Transverse colon (tissue), 4 donors: ENCODE measurements at regions not wholly inside any gene's neighbourhood (a gene's known extent, or its start where the extent isn't known, plus 50 kb on each side); places are given as distances from the start of the nearest gene placed in this dataset.

Experiments used
- DNase-seq: peaks from one replicate; pipeline ENCODE4 v3.0.0-alpha.2; 2019
- H3K27ac ChIP-seq, 4 donors: fragments of 200-600 bp; sonication (generic); 2 replicates each; pipeline ENCODE4 v1.5.1; 2016 to 2018; ENCODE audit warnings: inconsistent platforms in 4 of 4
- H3K27me3 ChIP-seq: fragments of 200-600 bp; sonication (generic); 2 replicates; pipeline ENCODE4 v1.5.1; 2017; ENCODE audit warnings: inconsistent platforms
- H3K36me3 ChIP-seq, 4 donors: fragments of 200-600 bp; sonication (generic); 2 replicates each; pipeline ENCODE4 v1.5.1; 2017 to 2019; ENCODE audit warnings: inconsistent platforms in 4 of 4
- H3K4me1 ChIP-seq, 4 donors: fragments of 200-600 bp; sonication (generic); 2 replicates each; pipeline ENCODE4 v1.5.1; 2017 to 2020; ENCODE audit warnings: inconsistent platforms in 4 of 4
- H3K4me3 ChIP-seq, 4 donors: fragments of 200-600 bp; sonication (generic); 1 replicate in 1 of 4; 2 replicates in 3 of 4; pipeline versions ENCODE4 v1.5.1 to v1.6.1; 2017 to 2019; ENCODE audit warnings: inconsistent platforms in 4 of 4
- H3K9me3 ChIP-seq, 2 donors: fragments of 200-600 bp; sonication (generic); 2 replicates each; pipeline ENCODE4 v1.5.1; 2017 to 2019; ENCODE audit warnings: inconsistent platforms in 2 of 2
- EP300 ChIP-seq: sonication (generic); formaldehyde crosslinking; IDR thresholded peaks from one replicate; pipeline ENCODE4 v1.6.1; 2017; ENCODE audit warnings: antibody characterized with exemption, low read depth
- POLR2A ChIP-seq: fragments of 450-650 bp; IDR thresholded peaks from one replicate; pipeline ENCODE4 v1.6.1; 2016; ENCODE audit warnings: antibody characterized with exemption, mild to moderate bottlenecking, moderate library complexity
- POLR2AphosphoS5 ChIP-seq, 3 donors: sonication (generic); formaldehyde crosslinking; IDR thresholded peaks; one replicate each; pipeline ENCODE4 v1.6.1; 2016; ENCODE audit warnings: antibody characterized with exemption in 3 of 3
- WGBS, 2 donors: methylation state at CpG; one replicate each; pipeline ENCODE4 v1.1.5; 2018; ENCODE audit warnings: low coverage in 1 of 2; 5-methylcytosine and 5-hydroxymethylcytosine counted together
- in situ Hi-C, 4 donors: fragments of 200-750 bp; cut with MboI; loops; one replicate each; pipeline versions ENCODE4 v1.15.0 to v1.15.1; 2017; ENCODE audit warnings: low sequenced_read_pairs in 3 of 4, low pct_ligation_motif_present in 1 of 4, low pct_unique_long_range_greater_than_20kb in 1 of 4
- intact Hi-C: fragments of 100-400 bp; cut with DNase I; formaldehyde crosslinking; loops from one replicate; pipeline ENCODE4 v1.15.1; 2023; ENCODE audit warnings: low total_unique reads
- TF ChIP-seq, protein P1 (sequence below), 5 experiments: fragments of 200-600 bp in 3 of 5; fragments of 450-650 bp in 2 of 5; sonication (generic) in 3 of 5; IDR thresholded peaks; 1 replicate in 2 of 5; 2 replicates in 3 of 5; pipeline ENCODE4 v1.5.1; 2016 to 2017; ENCODE audit warnings: antibody characterized with exemption in 5 of 5, inconsistent platforms in 3 of 5, mild to moderate bottlenecking in 2 of 5, moderate library complexity in 1 of 5

DNA sequence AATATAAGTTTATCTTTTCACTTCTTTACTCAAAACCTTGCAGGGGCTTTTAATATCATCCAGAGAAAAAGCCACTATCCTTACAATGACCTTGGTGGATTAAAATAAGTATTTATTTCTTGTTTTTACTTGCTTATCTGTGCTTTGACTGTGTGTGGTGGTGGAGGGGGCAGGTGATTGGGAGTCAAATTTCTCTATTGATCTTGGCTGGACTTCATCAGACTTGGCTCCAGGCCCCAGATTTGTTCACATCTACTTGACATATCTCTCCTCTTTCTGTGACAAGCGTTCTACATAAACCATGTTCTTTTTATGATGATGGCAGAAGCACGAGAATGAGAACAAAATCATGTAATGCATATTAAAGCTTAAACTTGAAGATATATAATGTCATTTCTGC, 670.8 kb downstream of the PCDH17 start:
- 36 to 80% methylated on average over 2 of the region's 2 CpGs for WGBS, 2 donors
- in situ Hi-C loops (no loop called here), intact Hi-C loops (no loop called here)
- no peak for DNase-seq
- Histone ChIP-seq H3K27ac (no peak overlapping the region), H3K4me1 (no peaks in the 10 kb centered on the region), H3K27me3 (no peaks in the 10 kb centered on the region), H3K4me3 (no peak overlapping the region), H3K36me3 (no peaks in the 10 kb centered on the region), H3K9me3 (peaks cover 0 to 4% of the 10 kb centered on the region in 2 donors)
- TF ChIP-seq EP300 (no peak), POLR2AphosphoS5 (IDR thresholded peaks at IDR 0.05) (no peak), POLR2A (no peak)
- TF ChIP-seq, protein P1, sequence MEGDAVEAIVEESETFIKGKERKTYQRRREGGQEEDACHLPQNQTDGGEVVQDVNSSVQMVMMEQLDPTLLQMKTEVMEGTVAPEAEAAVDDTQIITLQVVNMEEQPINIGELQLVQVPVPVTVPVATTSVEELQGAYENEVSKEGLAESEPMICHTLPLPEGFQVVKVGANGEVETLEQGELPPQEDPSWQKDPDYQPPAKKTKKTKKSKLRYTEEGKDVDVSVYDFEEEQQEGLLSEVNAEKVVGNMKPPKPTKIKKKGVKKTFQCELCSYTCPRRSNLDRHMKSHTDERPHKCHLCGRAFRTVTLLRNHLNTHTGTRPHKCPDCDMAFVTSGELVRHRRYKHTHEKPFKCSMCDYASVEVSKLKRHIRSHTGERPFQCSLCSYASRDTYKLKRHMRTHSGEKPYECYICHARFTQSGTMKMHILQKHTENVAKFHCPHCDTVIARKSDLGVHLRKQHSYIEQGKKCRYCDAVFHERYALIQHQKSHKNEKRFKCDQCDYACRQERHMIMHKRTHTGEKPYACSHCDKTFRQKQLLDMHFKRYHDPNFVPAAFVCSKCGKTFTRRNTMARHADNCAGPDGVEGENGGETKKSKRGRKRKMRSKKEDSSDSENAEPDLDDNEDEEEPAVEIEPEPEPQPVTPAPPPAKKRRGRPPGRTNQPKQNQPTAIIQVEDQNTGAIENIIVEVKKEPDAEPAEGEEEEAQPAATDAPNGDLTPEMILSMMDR (IDR thresholded peaks at IDR 0.05) = no peak

DNA sequence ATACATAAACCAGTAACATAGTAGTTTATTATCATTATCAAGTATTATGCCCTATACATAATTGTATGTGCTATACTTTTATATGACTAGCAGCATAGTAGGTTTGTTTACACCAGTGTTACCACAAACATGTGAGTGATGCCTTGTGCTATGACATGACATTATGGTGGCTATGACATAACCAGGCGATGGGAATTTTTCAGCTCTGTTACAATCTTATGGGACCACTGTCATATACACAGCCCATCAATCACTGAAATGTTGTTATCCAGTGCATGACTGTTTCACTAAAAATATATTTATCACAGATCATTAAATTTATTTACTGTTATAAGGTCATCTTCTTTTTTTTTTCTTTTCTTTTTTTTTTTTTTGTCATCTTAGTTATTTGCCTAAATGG, 674.5 kb downstream of the PCDH17 start:
- no peaks in the 10 kb centered on the region for H3K27me3 ChIP-seq
- intact Hi-C loops = no loop called here
- H3K27ac ChIP-seq = no peak overlapping the region
- WGBS, 2 donors = 86 to 96% methylated on average over 1 of the region's 1 CpG
- TF ChIP-seq, protein P1 (IDR thresholded peaks at IDR 0.05) = no peak
- TF ChIP-seq POLR2A (no peak), POLR2AphosphoS5 (IDR thresholded peaks at IDR 0.05) (no peak), EP300 (no peak)
- H3K36me3 ChIP-seq = no peaks in the 10 kb centered on the region
- in situ Hi-C loops = no loop called here
- H3K4me3 ChIP-seq = no peak overlapping the region
- peaks cover 0 to 4% of the 10 kb centered on the region in 2 donors for H3K9me3 ChIP-seq
- H3K4me1 ChIP-seq = no peaks in the 10 kb centered on the region
- no peak for DNase-seq

DNA sequence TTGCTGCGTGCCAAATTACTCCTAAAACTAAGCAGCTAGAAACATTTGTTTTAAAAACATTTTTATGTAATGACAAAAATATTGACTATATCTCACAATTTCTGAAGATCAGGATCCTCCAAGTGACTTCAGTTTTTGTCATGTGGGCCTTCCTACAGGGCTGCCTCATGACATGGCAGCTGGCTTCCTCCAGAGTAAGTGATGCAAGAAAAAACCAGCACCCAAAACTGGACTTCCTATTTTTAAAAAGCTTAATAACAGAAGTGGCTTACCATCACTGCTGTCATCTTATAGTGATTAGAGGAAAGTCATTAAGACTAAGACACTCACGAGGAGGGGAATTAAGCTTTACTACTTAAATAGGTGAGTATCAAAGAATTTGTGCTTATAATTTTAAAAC, 681.7 kb downstream of the PCDH17 start:
- Histone ChIP-seq H3K27me3 (no peaks in the 10 kb centered on the region), H3K4me3 (no peak overlapping the region), H3K4me1 (no peaks in the 10 kb centered on the region), H3K36me3 (no peaks in the 10 kb centered on the region), H3K9me3 (no peaks in the 10 kb centered on the region), H3K27ac (no peak overlapping the region)
- DNase-seq = no peak
- TF ChIP-seq, protein P1 (IDR thresholded peaks at IDR 0.05) = no peak
- TF ChIP-seq POLR2A = no peak
- no peak for TF ChIP-seq POLR2AphosphoS5 (IDR thresholded peaks at IDR 0.05)
- TF ChIP-seq EP300 = no peak
- intact Hi-C loops (no loop called here), in situ Hi-C loops (no loop called here)
- 74 to 85% methylated on average over 2 of the region's 2 CpGs for WGBS, 2 donors

DNA sequence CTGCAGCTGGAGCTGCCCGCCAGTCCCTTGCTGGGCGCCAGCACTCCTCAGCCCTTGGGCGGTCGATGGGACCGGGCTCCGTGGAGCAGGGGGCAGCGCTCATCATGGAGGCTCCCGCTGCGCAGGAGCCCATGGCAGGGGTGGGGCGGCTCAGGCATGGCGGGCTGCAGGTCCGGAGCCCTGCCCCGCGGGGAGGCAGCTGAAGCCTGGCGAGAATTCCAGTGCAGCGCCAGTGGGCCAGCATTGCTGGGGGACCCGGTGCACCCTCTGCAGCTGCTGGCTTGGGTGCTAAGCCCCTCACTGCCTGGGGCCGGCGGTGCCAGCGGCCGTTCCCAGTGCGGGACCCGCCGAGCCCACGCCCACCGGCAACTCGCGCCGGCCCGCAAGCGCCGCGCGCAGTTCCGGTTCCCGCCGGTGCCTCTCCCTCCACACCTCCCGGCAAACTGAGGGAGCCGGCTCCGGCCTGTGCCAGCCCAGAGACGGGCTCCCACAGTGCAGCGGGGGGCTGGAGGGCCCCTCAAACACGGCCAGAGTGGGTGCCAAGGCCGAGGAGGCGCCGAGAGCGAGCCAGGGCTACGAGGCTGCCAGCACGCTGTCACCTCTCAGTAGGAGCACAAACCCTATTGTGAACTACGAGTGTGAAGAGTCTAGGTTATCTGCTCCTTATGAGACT, 687.1 kb downstream of the PCDH17 start:
- Histone ChIP-seq H3K4me3 (no peak overlapping the region), H3K36me3 (no peaks in the 10 kb centered on the region), H3K4me1 (no peaks in the 10 kb centered on the region), H3K9me3 (no peaks in the 10 kb centered on the region), H3K27me3 (no peaks in the 10 kb centered on the region), H3K27ac (no peak overlapping the region)
- no peak for TF ChIP-seq POLR2A
- TF ChIP-seq POLR2AphosphoS5 (IDR thresholded peaks at IDR 0.05) = no peak
- no peak for TF ChIP-seq EP300
- TF ChIP-seq, protein P1 (IDR thresholded peaks at IDR 0.05) = no peak
- intact Hi-C loops = no loop called here
- in situ Hi-C loops = no loop called here
- WGBS, 2 donors = 86 to 95% methylated on average over 1 to 46 of the region's 50 CpGs
- no peak for DNase-seq
